SK-N-SH (cell line): ENCODE measurements at regions not wholly inside any gene's neighbourhood (a gene's known extent, or its start where the extent isn't known, plus 50 kb on each side); places are given as distances from the start of the nearest gene placed in this dataset.

Experiments used
- CTCF ChIA-PET: fragments of 300-600, 350-600 bp; formaldehyde crosslinking; extraction: SDS; loops from one replicate; lab custom pipeline; 2021; lab: Yijun Ruan, JAX
- POLR2A ChIA-PET: fragments of 350-600 bp; sonication (Branson Sonifier 250); formaldehyde crosslinking; extraction: SDS; loops from one replicate; lab custom pipeline; 2020; ENCODE audit warnings: antibody characterized with exemption, inconsistent platforms; lab: Yijun Ruan, JAX
- DNase-seq: peaks from one replicate; pipeline ENCODE4 v3.0.0; 2012
- H2AFZ ChIP-seq: fragments of 200-600 bp; sonication (generic); 2 replicates; pipeline ENCODE4 v1.8.1; 2016; ENCODE audit warnings: antibody characterized with exemption, mild to moderate bottlenecking, low read depth
- H3F3A ChIP-seq: fragments of 200-600 bp; sonication (generic); replicated peaks from 2 replicates; pipeline ENCODE3; 2016; ENCODE audit warnings: antibody characterized with exemption, mild to moderate bottlenecking; ENCODE audit not compliant: insufficient read depth
- H3K27ac ChIP-seq, 2 experiments: fragments of 200-500 bp in 1 of 2; fragments of 200-600 bp in 1 of 2; sonication (Bioruptor generic) in 1 of 2; sonication (generic), shearing (Covaris generic) in 1 of 2; 2 replicates each; pipeline versions ENCODE4 v1.5.1 to v1.6.1; 2014 to 2016; ENCODE audit warnings: low read depth in 2 of 2, inconsistent platforms in 1 of 2, low read length in 1 of 2, mild to moderate bottlenecking in 1 of 2, mixed read lengths in 1 of 2
- H3K27me3 ChIP-seq: fragments of 200-600 bp; sonication (generic), shearing (Covaris generic); 2 replicates; pipeline ENCODE4 v1.6.1; 2016; ENCODE audit warnings: mixed run types; ENCODE audit not compliant: insufficient read depth
- H3K36me3 ChIP-seq, 2 experiments: fragments of 200-500 bp in 1 of 2; fragments of 200-600 bp in 1 of 2; sonication (Bioruptor generic) in 1 of 2; sonication (generic) in 1 of 2; replicated peaks in 1 of 2; 2 replicates each; pipeline versions ENCODE3 to v1.5.1; 2014 to 2016; ENCODE audit warnings: low read length in 1 of 2, mild to moderate bottlenecking in 1 of 2; ENCODE audit not compliant: insufficient read depth in 2 of 2, control insufficient read depth in 1 of 2
- H3K4me1 ChIP-seq, 2 experiments: fragments of 200-500 bp in 1 of 2; fragments of 200-600 bp in 1 of 2; sonication (Bioruptor generic) in 1 of 2; sonication (generic), shearing (Covaris generic) in 1 of 2; 2 replicates each; pipeline versions ENCODE4 v1.5.1 to v1.6.1; 2014 to 2016; ENCODE audit warnings: low read depth in 1 of 2, low read length in 1 of 2, mixed run types in 1 of 2; ENCODE audit not compliant: insufficient read depth in 2 of 2, control insufficient read depth in 1 of 2
- H3K4me2 ChIP-seq: fragments of 200-600 bp; sonication (generic), shearing (Covaris generic); 2 replicates; pipeline ENCODE4 v1.6.1; 2017; ENCODE audit warnings: mixed run types
- H3K4me3 ChIP-seq, 2 experiments: fragments of 200-500 bp in 1 of 2; fragments of 200-600 bp in 1 of 2; sonication (Bioruptor generic) in 1 of 2; sonication (generic), shearing (Covaris generic) in 1 of 2; 2 replicates each; pipeline versions ENCODE4 v1.5.1 to v1.8.1; 2014 to 2016; ENCODE audit warnings: low read depth in 2 of 2, inconsistent platforms in 1 of 2, low read length in 1 of 2, mild to moderate bottlenecking in 1 of 2, mixed read lengths in 1 of 2, moderate library complexity in 1 of 2
- H3K79me2 ChIP-seq: fragments of 200-600 bp; sonication (generic); 2 replicates; pipeline ENCODE4 v1.8.1; 2017; ENCODE audit warnings: mild to moderate bottlenecking; ENCODE audit not compliant: insufficient read depth
- H3K9ac ChIP-seq: fragments of 200-600 bp; sonication (generic); 2 replicates; pipeline ENCODE4 v1.6.1; 2017; ENCODE audit warnings: mixed run types
- H3K9me2 ChIP-seq: fragments of 200-600 bp; sonication (generic); 2 replicates; pipeline ENCODE4 v1.6.1; 2017; ENCODE audit warnings: mixed run types
- H3K9me3 ChIP-seq: fragments of 200-600 bp; sonication (generic); 2 replicates; pipeline ENCODE4 v1.6.1; 2017; ENCODE audit warnings: mixed run types, mild to moderate bottlenecking, moderate library complexity
- H4K20me1 ChIP-seq: fragments of 200-600 bp; sonication (generic); 2 replicates; pipeline ENCODE4 v1.6.1; 2017; ENCODE audit warnings: mild to moderate bottlenecking, mixed run types; ENCODE audit not compliant: insufficient read depth
- CHD2 ChIP-seq: fragments of 150-350 bp; IDR thresholded peaks from 2 replicates; pipeline ENCODE4 v1.6.1; 2018; ENCODE audit warnings: low read length; ENCODE audit not compliant: partially characterized antibody
- CTCF ChIP-seq: fragments of 200-600 bp; sonication (generic); IDR thresholded peaks from 2 replicates; pipeline ENCODE4 v1.6.1; 2017; ENCODE audit warnings: antibody characterized with exemption, mild to moderate bottlenecking, moderate library complexity
- ELF1 ChIP-seq: IDR thresholded peaks from 2 replicates; pipeline ENCODE4 v1.4.0; 2012
- EP300 ChIP-seq, 2 experiments: IDR thresholded peaks; 2 replicates each; pipeline versions ENCODE4 v1.4.0 to v1.6.1; 2012; ENCODE audit warnings: borderline replicate concordance in 1 of 2, low read depth in 1 of 2, low read length in 1 of 2
- EZH2phosphoT487 ChIP-seq: fragments of 200-600 bp; sonication (generic); IDR thresholded peaks from 2 replicates; pipeline ENCODE4 v1.6.1; 2017; ENCODE audit warnings: low read depth, mixed run types, mild to moderate bottlenecking, antibody characterized with exemption, moderate library complexity, borderline replicate concordance
- FOSL2 ChIP-seq: IDR thresholded peaks from 2 replicates; pipeline ENCODE4 v1.4.0; 2012; ENCODE audit warnings: low read depth, mild to moderate bottlenecking, moderate library complexity, borderline replicate concordance
- FOXJ3 ChIP-seq: sonication (generic); formaldehyde crosslinking; IDR thresholded peaks from 2 replicates; pipeline ENCODE4 v1.5.1; 2020; ENCODE audit warnings: mild to moderate bottlenecking, missing genetic modification reagents
- GABPA ChIP-seq: IDR thresholded peaks from 2 replicates; pipeline ENCODE4 v1.4.0; 2012; ENCODE audit warnings: low read depth, mild to moderate bottlenecking
- GATA2 ChIP-seq: sonication (generic); formaldehyde crosslinking; IDR thresholded peaks from 2 replicates; pipeline ENCODE4 v1.5.0; 2020; ENCODE audit warnings: mild to moderate bottlenecking, missing genetic modification reagents
- IRF3 ChIP-seq: fragments of 150-350 bp; IDR thresholded peaks from 2 replicates; pipeline ENCODE4 v1.6.1; 2016; ENCODE audit warnings: mild to moderate bottlenecking, low read depth, low read length
- MAX ChIP-seq: IDR thresholded peaks from 2 replicates; pipeline ENCODE4 v1.4.0; 2012; ENCODE audit warnings: low read depth
- MEF2A ChIP-seq: IDR thresholded peaks from 2 replicates; pipeline ENCODE4 v1.4.0; 2012; ENCODE audit warnings: low read depth, borderline replicate concordance
- MXI1 ChIP-seq: IDR thresholded peaks from 2 replicates; pipeline ENCODE4 v1.6.1; 2012; ENCODE audit warnings: mild to moderate bottlenecking, low read depth, low read length, improper control_type of control experiment
- NFIC ChIP-seq: IDR thresholded peaks from 2 replicates; pipeline ENCODE4 v1.4.0; 2012; ENCODE audit warnings: borderline replicate concordance
- NRF1 ChIP-seq: IDR thresholded peaks from 2 replicates; pipeline ENCODE4 v1.6.1; 2012; ENCODE audit warnings: low read depth, mild to moderate bottlenecking, low read length
- RAD21 ChIP-seq: IDR thresholded peaks from 2 replicates; pipeline ENCODE4 v1.6.1; 2012; ENCODE audit warnings: mild to moderate bottlenecking, low read length
- RCOR1 ChIP-seq: fragments of 150-350 bp; IDR thresholded peaks from 2 replicates; pipeline ENCODE4 v1.6.1; 2017; ENCODE audit warnings: antibody characterized with exemption, low read length
- SMC3 ChIP-seq: IDR thresholded peaks from 2 replicates; pipeline ENCODE4 v1.6.1; 2012; ENCODE audit warnings: low read depth, low read length, improper control_type of control experiment
- TAF1 ChIP-seq: IDR thresholded peaks from 2 replicates; pipeline ENCODE4 v1.6.1; 2012; ENCODE audit warnings: low read depth, mild to moderate bottlenecking, low read length, moderate library complexity, borderline replicate concordance
- USF2 ChIP-seq: fragments of 150-350 bp; IDR thresholded peaks from 2 replicates; pipeline ENCODE4 v1.6.1; 2017; ENCODE audit warnings: antibody characterized with exemption, low read length, low read depth, borderline replicate concordance
- WGBS: methylation state at CpG from one replicate; pipeline ENCODE4 v1.1.6; 2017; ENCODE audit warnings: low lambda C conversion rate; 5-methylcytosine and 5-hydroxymethylcytosine counted together

GRCh38 chr11:81839016-81839415, 894.6 kb downstream of the FAM181B start:
- ChIA-PET POLR2A (no interaction called here), CTCF (no interaction called here)
- no peak for DNase-seq
- Histone ChIP-seq H4K20me1 (no peaks in the 10 kb centered on the region), H3K79me2 (no peaks in the 10 kb centered on the region), H3K9me3 (no peaks in the 10 kb centered on the region), H3K27me3 (no peaks in the 10 kb centered on the region), H3K4me2 (no peak overlapping the region), H2AFZ (no peak overlapping the region), H3F3A (no peaks in the 10 kb centered on the region), H3K9me2 (no peaks in the 10 kb centered on the region; the same call in 1 of the 2 replicates), H3K4me1 (no peaks in the 10 kb centered on the region), H3K36me3 (no peaks in the 10 kb centered on the region), H3K4me3 (no peak overlapping the region), H3K27ac (no peak overlapping the region), H3K9ac (no peak overlapping the region)
- 40% methylated on average over 3 of the region's 3 CpGs for WGBS
- no peak for TF ChIP-seq MXI1
- no peak for TF ChIP-seq NFIC
- no peak for TF ChIP-seq RCOR1
- no peak for TF ChIP-seq USF2
- TF ChIP-seq MEF2A = no peak
- no peak for TF ChIP-seq GATA2 (CRISPR knock-in tag)
- no peak for TF ChIP-seq EZH2phosphoT487
- TF ChIP-seq TAF1 = no peak
- TF ChIP-seq IRF3 = no peak
- TF ChIP-seq FOSL2 = no peak
- no peak for TF ChIP-seq GABPA
- TF ChIP-seq FOXJ3 (CRISPR knock-in tag) = no peak
- no peak for TF ChIP-seq CTCF

- Histone ChIP-seq H3K4me3 (no peak overlapping the region), H3K79me2 (no peaks in the 10 kb centered on the region), H3F3A (peaks cover 3% of the 10 kb centered on the region), H3K27me3 (no peaks in the 10 kb centered on the region), H3K36me3 (no peaks in the 10 kb centered on the region), H3K9ac (no peak overlapping the region), H4K20me1 (no peaks in the 10 kb centered on the region), H3K9me3 (no peaks in the 10 kb centered on the region), H3K27ac (peak overlapping the region in 1 of 2 experiments; percentile 34; a peak in 2 of 4 replicates), H2AFZ (no peak overlapping the region), H3K4me1 (no peaks in the 10 kb centered on the region), H3K9me2 (no peaks in the 10 kb centered on the region), H3K4me2 (no peak overlapping the region)
- CTCF ChIA-PET = no interaction called here
- DNase-seq = no peak
- POLR2A ChIA-PET = no interaction called here
- TF ChIP-seq NRF1 = no peak
- no peak for TF ChIP-seq FOSL2
- TF ChIP-seq CHD2 = no peak
- TF ChIP-seq CTCF = no peak
- TF ChIP-seq SMC3 = no peak
- TF ChIP-seq RCOR1 = no peak
- TF ChIP-seq MAX = no peak
- no peak for TF ChIP-seq RAD21
- no peak for TF ChIP-seq TAF1
- TF ChIP-seq ELF1 = no peak
- no peak for TF ChIP-seq EP300 (IDR thresholded peaks at IDR 0.05; ENCODE audit: borderline replicate concordance in 1 of 2, low read depth in 1 of 2, low read length in 1 of 2)
Measured at GRCh38 chr11:81829976-81830375, 903.7 kb downstream of the FAM181B start.
